ENCODE measurements at regions not wholly inside any gene's neighbourhood (a gene's known extent, or its start where the extent isn't known, plus 50 kb on each side); places are given as distances from the start of the nearest gene placed in this dataset.

DNA sequence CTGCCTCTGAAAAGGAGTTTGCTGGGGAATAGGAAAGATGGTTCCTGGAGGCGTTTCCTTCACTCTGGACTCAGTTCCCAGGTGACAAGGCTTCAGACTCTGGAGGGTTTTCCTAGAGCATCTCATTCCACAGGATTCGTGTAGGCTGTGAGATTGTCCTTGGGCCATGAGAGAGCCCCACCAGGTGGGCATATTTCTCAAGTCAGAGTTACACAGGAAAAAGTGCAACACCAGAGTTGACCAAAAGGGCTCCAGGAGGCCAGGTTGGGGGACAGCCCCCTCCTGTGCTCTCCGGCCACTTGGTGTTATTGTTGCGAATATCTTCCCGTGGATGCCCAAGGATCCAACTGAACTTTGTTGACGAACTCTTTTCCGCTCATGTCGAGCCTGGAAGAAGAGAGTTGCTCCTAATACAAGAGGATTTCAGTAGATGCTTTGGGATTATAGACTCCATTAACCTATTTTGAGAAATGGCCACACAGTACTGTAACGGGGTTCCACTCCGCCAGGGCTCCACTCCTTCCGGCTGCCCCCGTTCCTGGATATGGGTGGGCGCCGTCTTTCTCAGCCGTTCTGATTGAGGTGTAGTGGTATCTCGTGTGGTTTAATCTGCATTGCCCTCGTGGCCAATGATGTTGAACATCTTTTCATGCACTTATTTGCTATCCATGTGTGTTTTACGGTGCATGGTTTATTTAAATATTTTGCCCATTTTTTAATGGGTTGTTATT lies 580.3 kb downstream of the BRD1 start:
- peaks cover 0 to 8% (median 3%) of the 10 kb centered on the region in 5 donors for H3K27me3 ChIP-seq (ENCODE audit: control insufficient read depth in 5 of 5, insufficient read depth in 4 of 5, low read length in 5 of 5)
- no peak overlapping the region for H3K4me3 ChIP-seq (ENCODE audit: low read depth in 1 of 5, low read length in 5 of 5)
- H3K36me3 ChIP-seq (ENCODE audit: control insufficient read depth in 5 of 5, insufficient read depth in 5 of 5, low read length in 5 of 5) = no peaks in the 10 kb centered on the region
- no peaks in the 10 kb centered on the region for H3K9me3 ChIP-seq (ENCODE audit: control insufficient read depth in 5 of 5, low read length in 5 of 5)
- no peak overlapping the region for H3K9ac ChIP-seq (ENCODE audit: low read length in 5 of 5)
- H3K4me1 ChIP-seq (ENCODE audit: control insufficient read depth in 5 of 5, insufficient read depth in 5 of 5, low read length in 5 of 5) = no peaks in the 10 kb centered on the region
- H3K27ac ChIP-seq (ENCODE audit: low read depth, low read length) = no peak overlapping the region

DNA sequence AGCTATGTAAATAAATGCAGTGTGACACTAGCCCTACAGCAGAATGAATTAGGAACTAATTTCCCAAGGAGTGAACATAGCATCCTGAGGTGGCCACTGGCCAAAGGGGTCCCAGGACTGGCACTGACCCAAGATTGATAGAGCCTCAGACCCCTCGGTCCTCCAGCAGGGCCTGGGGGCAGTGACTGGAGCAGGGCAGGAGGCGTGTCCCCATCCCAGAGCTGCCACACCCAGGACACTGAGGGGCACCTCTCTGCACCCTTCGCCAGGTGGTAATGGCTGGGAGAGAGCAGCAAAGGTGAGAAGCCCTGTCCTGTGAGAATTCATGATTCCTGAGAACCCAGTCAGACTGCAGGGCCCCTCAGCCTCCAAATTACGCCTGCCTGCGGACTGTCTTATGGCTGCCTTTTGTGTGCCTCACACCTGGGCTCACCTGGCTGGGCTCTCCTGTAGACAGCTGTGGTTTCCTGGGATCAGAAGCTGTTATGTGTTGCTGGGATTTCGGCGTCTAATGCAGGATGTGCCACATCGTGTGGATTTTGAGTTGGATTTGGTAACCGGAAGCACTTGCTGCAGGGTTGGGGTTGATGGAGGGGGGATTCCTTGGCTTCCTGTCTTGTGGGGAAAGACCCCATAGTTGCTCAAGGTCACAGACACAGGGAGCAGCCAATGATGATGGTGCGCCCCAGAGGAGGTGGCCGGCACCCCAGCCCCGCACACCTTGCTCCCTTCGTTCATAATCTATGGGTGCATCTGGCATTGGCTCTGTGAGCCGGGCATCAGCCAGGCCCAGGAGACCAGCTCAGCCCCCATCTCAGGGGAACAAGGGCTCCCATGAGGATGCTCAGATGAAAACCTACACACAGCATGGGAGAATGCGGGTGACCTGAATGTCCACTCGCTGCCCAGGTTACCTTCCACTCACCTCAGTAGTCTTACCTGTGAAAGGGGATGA lies 582.9 kb downstream of the BRD1 start:
- Histone ChIP-seq H3K9me3 (ENCODE audit: control insufficient read depth in 5 of 5, low read length in 5 of 5) (no peaks in the 10 kb centered on the region), H3K9ac (ENCODE audit: low read length in 5 of 5) (no peak overlapping the region), H3K4me1 (ENCODE audit: control insufficient read depth in 5 of 5, insufficient read depth in 5 of 5, low read length in 5 of 5) (no peaks in the 10 kb centered on the region), H3K27me3 (ENCODE audit: control insufficient read depth in 5 of 5, insufficient read depth in 4 of 5, low read length in 5 of 5) (peaks cover 0 to 8% (median 0%) of the 10 kb centered on the region in 5 donors), H3K36me3 (ENCODE audit: control insufficient read depth in 5 of 5, insufficient read depth in 5 of 5, low read length in 5 of 5) (no peaks in the 10 kb centered on the region), H3K27ac (ENCODE audit: low read depth, low read length) (no peak overlapping the region), H3K4me3 (ENCODE audit: low read depth in 1 of 5, low read length in 5 of 5) (no peak overlapping the region)

DNA sequence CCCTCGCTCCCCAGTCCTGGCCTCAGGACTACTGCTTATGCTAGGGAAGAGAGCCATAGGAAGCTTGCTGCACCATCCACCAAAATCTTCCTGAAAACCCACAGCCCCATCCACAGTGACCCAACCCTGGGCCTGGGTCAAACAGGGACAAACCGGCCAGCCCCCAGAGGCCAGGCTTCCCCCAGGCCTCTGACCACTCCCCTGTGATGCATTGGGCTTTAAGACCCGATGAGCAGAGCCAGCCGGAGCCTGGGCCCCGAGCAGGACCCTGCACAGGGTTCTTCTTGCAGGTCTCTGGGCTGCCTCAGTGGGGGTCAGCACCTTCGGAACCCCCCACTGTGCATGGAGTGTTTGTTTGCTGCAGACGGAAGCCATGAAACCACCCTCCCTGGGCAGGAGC lies 583.7 kb downstream of the BRD1 start:
- Histone ChIP-seq H3K27ac (ENCODE audit: low read depth, low read length) (no peak overlapping the region), H3K9me3 (ENCODE audit: control insufficient read depth in 5 of 5, low read length in 5 of 5) (no peaks in the 10 kb centered on the region), H3K27me3 (ENCODE audit: control insufficient read depth in 5 of 5, insufficient read depth in 4 of 5, low read length in 5 of 5) (peaks cover 0 to 11% (median 2%) of the 10 kb centered on the region in 5 donors), H3K4me3 (ENCODE audit: low read depth in 1 of 5, low read length in 5 of 5) (no peak overlapping the region), H3K36me3 (ENCODE audit: control insufficient read depth in 5 of 5, insufficient read depth in 5 of 5, low read length in 5 of 5) (no peaks in the 10 kb centered on the region), H3K4me1 (ENCODE audit: control insufficient read depth in 5 of 5, insufficient read depth in 5 of 5, low read length in 5 of 5) (no peaks in the 10 kb centered on the region), H3K9ac (ENCODE audit: low read length in 5 of 5) (no peak overlapping the region)

DNA sequence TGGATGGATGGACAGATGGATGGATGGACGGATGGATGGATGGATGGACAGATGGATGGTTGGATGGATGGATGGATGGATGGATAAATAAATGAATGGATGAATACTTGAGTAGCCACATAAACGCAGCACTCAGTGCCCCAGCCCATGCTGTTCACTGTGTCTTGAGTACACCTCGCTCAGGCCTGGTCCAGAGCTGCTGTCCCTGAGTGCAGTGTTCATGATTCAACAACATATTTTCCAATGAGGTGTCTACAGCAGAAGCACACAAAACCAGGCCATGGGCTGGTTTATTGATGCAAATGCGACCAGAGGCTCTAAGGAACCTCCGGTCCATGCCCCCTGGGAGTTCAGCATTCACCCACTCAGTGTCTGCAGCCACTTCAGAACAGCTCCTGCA lies 584.3 kb downstream of the BRD1 start:
- Histone ChIP-seq H3K27me3 (ENCODE audit: control insufficient read depth in 5 of 5, insufficient read depth in 4 of 5, low read length in 5 of 5) (peaks cover 5 to 13% (median 7%) of the 10 kb centered on the region in 5 donors), H3K27ac (ENCODE audit: low read depth, low read length) (no peak overlapping the region), H3K4me3 (ENCODE audit: low read depth in 1 of 5, low read length in 5 of 5) (no peak overlapping the region), H3K36me3 (ENCODE audit: control insufficient read depth in 5 of 5, insufficient read depth in 5 of 5, low read length in 5 of 5) (no peaks in the 10 kb centered on the region), H3K9me3 (ENCODE audit: control insufficient read depth in 5 of 5, low read length in 5 of 5) (no peaks in the 10 kb centered on the region), H3K9ac (ENCODE audit: low read length in 5 of 5) (no peak overlapping the region), H3K4me1 (ENCODE audit: control insufficient read depth in 5 of 5, insufficient read depth in 5 of 5, low read length in 5 of 5) (no peaks in the 10 kb centered on the region)

DNA sequence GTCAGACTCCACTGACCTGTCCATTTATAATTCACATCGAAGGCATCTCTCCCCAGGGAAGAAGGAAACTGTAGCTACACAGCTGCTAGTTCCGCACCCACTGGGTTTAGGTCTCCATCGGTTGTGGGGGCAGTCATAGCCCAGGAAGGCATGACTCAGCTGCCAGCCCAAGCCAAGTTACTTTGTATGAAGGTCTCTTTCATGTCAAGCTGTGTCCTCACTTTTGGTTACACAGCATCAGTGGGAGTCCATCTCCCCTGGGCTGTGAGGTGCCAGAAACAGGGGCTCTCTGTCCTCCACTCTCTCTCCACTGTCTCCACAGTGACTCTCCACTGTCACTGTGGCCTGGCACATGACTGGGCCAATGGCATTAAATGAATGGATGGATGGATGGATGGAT lies 585.2 kb downstream of the BRD1 start:
- H3K36me3 ChIP-seq (ENCODE audit: control insufficient read depth in 5 of 5, insufficient read depth in 5 of 5, low read length in 5 of 5) = no peaks in the 10 kb centered on the region
- no peak overlapping the region for H3K27ac ChIP-seq (ENCODE audit: low read depth, low read length)
- no peaks in the 10 kb centered on the region for H3K9me3 ChIP-seq (ENCODE audit: control insufficient read depth in 5 of 5, low read length in 5 of 5)
- peaks cover 6 to 14% (median 10%) of the 10 kb centered on the region in 5 donors for H3K27me3 ChIP-seq (ENCODE audit: control insufficient read depth in 5 of 5, insufficient read depth in 4 of 5, low read length in 5 of 5)
- no peaks in the 10 kb centered on the region for H3K4me1 ChIP-seq (ENCODE audit: control insufficient read depth in 5 of 5, insufficient read depth in 5 of 5, low read length in 5 of 5)
- H3K9ac ChIP-seq (ENCODE audit: low read length in 5 of 5) = no peak overlapping the region
- H3K4me3 ChIP-seq (ENCODE audit: low read depth in 1 of 5, low read length in 5 of 5) = no peak overlapping the region

DNA sequence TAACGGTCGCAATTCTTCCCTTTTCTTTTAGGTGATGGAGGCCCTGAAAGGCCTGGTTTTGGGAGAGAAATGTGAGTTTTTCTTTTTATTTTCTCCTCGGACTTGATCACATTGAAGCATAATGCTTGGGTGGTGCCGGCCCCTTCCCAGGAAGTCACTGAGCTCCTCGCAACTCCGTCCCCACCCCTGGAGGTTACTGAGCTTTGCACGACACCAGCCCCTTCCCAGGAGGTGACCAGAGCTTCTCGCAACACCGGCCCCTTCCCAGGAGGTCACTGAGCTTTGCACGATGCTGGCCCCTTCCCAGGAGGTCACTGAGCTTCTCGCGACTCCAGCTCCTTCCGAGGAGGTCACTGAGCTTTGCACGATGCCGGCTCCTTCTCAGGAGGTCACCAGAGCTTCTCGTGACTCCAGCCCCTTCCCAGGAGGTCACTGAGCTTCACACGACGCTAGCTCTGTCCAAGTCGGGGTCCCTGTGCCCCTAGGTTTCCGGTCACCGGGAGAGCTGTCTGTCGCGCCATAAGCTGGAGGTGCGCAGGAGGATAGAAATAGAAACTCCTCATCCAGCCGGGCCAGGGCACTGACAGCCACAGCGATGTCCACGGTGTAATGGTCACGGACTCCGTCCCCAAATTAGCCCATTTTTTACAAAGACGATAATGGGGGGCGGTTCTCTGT lies 586.4 kb downstream of the BRD1 start:
- Histone ChIP-seq H3K9ac (ENCODE audit: low read length in 5 of 5) (no peak overlapping the region), H3K9me3 (ENCODE audit: control insufficient read depth in 5 of 5, low read length in 5 of 5) (no peaks in the 10 kb centered on the region), H3K4me3 (ENCODE audit: low read depth in 1 of 5, low read length in 5 of 5) (no peak overlapping the region), H3K27ac (ENCODE audit: low read depth, low read length) (no peak overlapping the region), H3K4me1 (ENCODE audit: control insufficient read depth in 5 of 5, insufficient read depth in 5 of 5, low read length in 5 of 5) (no peaks in the 10 kb centered on the region), H3K36me3 (ENCODE audit: control insufficient read depth in 5 of 5, insufficient read depth in 5 of 5, low read length in 5 of 5) (no peaks in the 10 kb centered on the region), H3K27me3 (ENCODE audit: control insufficient read depth in 5 of 5, insufficient read depth in 4 of 5, low read length in 5 of 5) (peaks cover 6 to 15% (median 10%) of the 10 kb centered on the region in 5 donors)

DNA sequence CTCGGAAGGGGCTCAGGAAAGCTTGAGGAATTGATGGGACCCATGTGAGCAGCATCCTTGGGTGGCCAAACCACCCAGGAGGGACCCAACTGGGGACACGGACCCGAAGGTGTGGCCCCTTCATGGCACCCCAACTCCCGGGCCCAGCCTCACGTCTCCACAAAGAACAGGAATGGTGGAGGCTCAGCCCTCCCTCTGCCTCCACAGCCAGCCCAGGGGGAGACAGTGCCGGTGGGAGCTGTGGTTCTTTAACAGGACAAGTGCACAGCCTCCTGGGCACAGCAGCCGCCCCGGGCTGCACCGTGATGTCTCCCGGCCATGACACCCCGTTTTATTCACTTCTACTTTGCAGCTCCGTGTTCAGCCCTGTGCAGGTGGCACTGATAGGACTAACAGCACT lies 587.2 kb downstream of the BRD1 start:
- H3K36me3 ChIP-seq (ENCODE audit: control insufficient read depth in 5 of 5, insufficient read depth in 5 of 5, low read length in 5 of 5) = no peaks in the 10 kb centered on the region
- no peaks in the 10 kb centered on the region for H3K9me3 ChIP-seq (ENCODE audit: control insufficient read depth in 5 of 5, low read length in 5 of 5)
- H3K27me3 ChIP-seq (ENCODE audit: control insufficient read depth in 5 of 5, insufficient read depth in 4 of 5, low read length in 5 of 5) = peaks cover 6 to 21% (median 15%) of the 10 kb centered on the region in 5 donors
- H3K4me1 ChIP-seq (ENCODE audit: control insufficient read depth in 5 of 5, insufficient read depth in 5 of 5, low read length in 5 of 5) = no peaks in the 10 kb centered on the region
- no peak overlapping the region for H3K27ac ChIP-seq (ENCODE audit: low read depth, low read length)
- H3K9ac ChIP-seq (ENCODE audit: low read length in 5 of 5) = no peak overlapping the region
- no peak overlapping the region for H3K4me3 ChIP-seq (ENCODE audit: low read depth in 1 of 5, low read length in 5 of 5)

DNA sequence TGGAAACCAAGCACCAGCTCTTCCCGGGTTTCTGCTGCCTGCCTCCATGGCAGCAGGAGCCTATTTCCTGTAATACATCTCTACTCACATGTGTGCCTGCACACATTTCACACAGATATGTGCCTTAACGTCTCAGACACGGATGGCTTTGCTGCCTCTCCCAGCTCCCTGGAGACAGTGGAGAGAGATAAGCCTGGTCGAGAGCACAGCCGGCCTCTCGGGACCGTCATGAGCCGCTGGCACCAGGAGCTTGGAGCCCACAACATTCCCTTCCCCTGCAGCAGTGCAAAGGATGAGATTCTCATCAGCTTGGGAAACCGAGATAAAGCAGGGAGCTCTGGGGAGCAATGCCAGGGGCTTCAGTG lies 587.7 kb downstream of the BRD1 start:
- H3K4me1 ChIP-seq (ENCODE audit: control insufficient read depth in 5 of 5, insufficient read depth in 5 of 5, low read length in 5 of 5) = no peaks in the 10 kb centered on the region
- H3K36me3 ChIP-seq (ENCODE audit: control insufficient read depth in 5 of 5, insufficient read depth in 5 of 5, low read length in 5 of 5) = no peaks in the 10 kb centered on the region
- H3K27me3 ChIP-seq (ENCODE audit: control insufficient read depth in 5 of 5, insufficient read depth in 4 of 5, low read length in 5 of 5) = peaks cover 6 to 24% (median 15%) of the 10 kb centered on the region in 5 donors
- no peak overlapping the region for H3K27ac ChIP-seq (ENCODE audit: low read depth, low read length)
- no peak overlapping the region for H3K9ac ChIP-seq (ENCODE audit: low read length in 5 of 5)
- no peak overlapping the region for H3K4me3 ChIP-seq (ENCODE audit: low read depth in 1 of 5, low read length in 5 of 5)
- no peaks in the 10 kb centered on the region for H3K9me3 ChIP-seq (ENCODE audit: control insufficient read depth in 5 of 5, low read length in 5 of 5)

DNA sequence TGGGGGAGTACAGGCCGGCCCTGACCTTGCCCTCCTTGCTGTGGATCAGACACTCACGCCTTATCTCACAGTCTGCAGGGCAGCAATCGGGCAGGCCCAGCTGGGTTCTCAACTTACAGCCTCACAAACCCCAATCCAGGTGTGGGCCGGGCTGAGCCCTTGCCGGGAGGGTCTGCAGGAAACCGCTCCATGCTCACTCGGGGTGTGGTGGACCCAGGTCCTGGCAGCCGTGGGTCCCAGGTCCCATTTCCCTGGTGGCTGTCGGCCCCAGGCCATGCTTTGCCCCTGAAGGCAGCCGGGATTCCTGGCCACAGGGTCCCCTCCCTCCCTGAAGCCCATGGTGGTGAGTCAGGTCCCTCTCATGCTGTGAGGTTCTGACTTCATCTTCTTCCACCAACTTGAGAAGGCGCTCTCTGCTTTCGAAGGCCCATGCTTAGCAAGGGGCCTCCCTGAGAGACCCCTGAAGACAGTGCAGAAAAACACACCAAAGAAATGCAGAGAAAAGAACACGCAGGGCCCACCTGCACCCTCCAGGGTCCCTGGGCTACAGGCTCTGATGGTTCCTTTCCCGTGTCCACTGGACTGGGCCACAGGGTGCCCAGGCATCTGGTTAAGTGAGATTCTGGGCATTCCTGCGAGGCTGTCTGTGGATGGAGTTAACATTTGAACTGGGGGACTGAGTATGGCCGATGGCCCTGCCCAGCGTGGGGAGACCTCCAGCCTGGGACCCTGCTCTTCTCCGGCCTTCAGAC lies 588.2 kb downstream of the BRD1 start:
- H3K4me3 ChIP-seq (ENCODE audit: low read depth in 1 of 5, low read length in 5 of 5) = no peak overlapping the region
- H3K9ac ChIP-seq (ENCODE audit: low read length in 5 of 5) = no peak overlapping the region
- peaks cover 7 to 24% (median 15%) of the 10 kb centered on the region in 5 donors for H3K27me3 ChIP-seq (ENCODE audit: control insufficient read depth in 5 of 5, insufficient read depth in 4 of 5, low read length in 5 of 5)
- H3K9me3 ChIP-seq (ENCODE audit: control insufficient read depth in 5 of 5, low read length in 5 of 5) = no peaks in the 10 kb centered on the region
- H3K27ac ChIP-seq (ENCODE audit: low read depth, low read length) = no peak overlapping the region
- no peaks in the 10 kb centered on the region for H3K36me3 ChIP-seq (ENCODE audit: control insufficient read depth in 5 of 5, insufficient read depth in 5 of 5, low read length in 5 of 5)
- no peaks in the 10 kb centered on the region for H3K4me1 ChIP-seq (ENCODE audit: control insufficient read depth in 5 of 5, insufficient read depth in 5 of 5, low read length in 5 of 5)
